ENCODE measurements at regions not wholly inside any gene's neighbourhood (a gene's known extent, or its start where the extent isn't known, plus 50 kb on each side); places are given as distances from the start of the nearest gene placed in this dataset.

GRCh38 chr3:23083701-23084100 is 119.4 kb upstream of the UBE2E2 start:
- H3K4me3 Mint-ChIP-seq (ENCODE audit: unreplicated experiment): no peak overlapping the region
- no peaks in the 10 kb centered on the region for H3K9me3 Mint-ChIP-seq (ENCODE audit: unreplicated experiment)
- TF ChIP-seq CTCF (IDR thresholded peaks at IDR 0.05; ENCODE audit: unreplicated experiment): no peak
- H3K27ac Mint-ChIP-seq (ENCODE audit: unreplicated experiment): no peak overlapping the region
- H3K27me3 Mint-ChIP-seq (ENCODE audit: unreplicated experiment): no peaks in the 10 kb centered on the region
- no peaks in the 10 kb centered on the region for H3K36me3 Mint-ChIP-seq (ENCODE audit: low read depth, unreplicated experiment)
- no peaks in the 10 kb centered on the region for H3K4me1 Mint-ChIP-seq (ENCODE audit: unreplicated experiment)
- no peak for DNase-seq (ENCODE audit: low spot score)

GRCh38 chr3:23084367-23084766 is 118.8 kb upstream of the UBE2E2 start:
- Mint-ChIP-seq H3K27ac (ENCODE audit: unreplicated experiment) (no peak overlapping the region), H3K9me3 (ENCODE audit: unreplicated experiment) (no peaks in the 10 kb centered on the region), H3K36me3 (ENCODE audit: low read depth, unreplicated experiment) (no peaks in the 10 kb centered on the region), H3K4me3 (ENCODE audit: unreplicated experiment) (no peak overlapping the region), H3K4me1 (ENCODE audit: unreplicated experiment) (no peaks in the 10 kb centered on the region), H3K27me3 (ENCODE audit: unreplicated experiment) (no peaks in the 10 kb centered on the region)
- no peak for DNase-seq (ENCODE audit: low spot score)
- no peak for TF ChIP-seq CTCF (IDR thresholded peaks at IDR 0.05; ENCODE audit: unreplicated experiment)

- Mint-ChIP-seq H3K4me1 (ENCODE audit: unreplicated experiment) (no peaks in the 10 kb centered on the region), H3K4me3 (ENCODE audit: unreplicated experiment) (no peak overlapping the region), H3K27ac (ENCODE audit: unreplicated experiment) (no peak overlapping the region), H3K36me3 (ENCODE audit: low read depth, unreplicated experiment) (no peaks in the 10 kb centered on the region), H3K9me3 (ENCODE audit: unreplicated experiment) (no peaks in the 10 kb centered on the region), H3K27me3 (ENCODE audit: unreplicated experiment) (no peaks in the 10 kb centered on the region)
- no peak for DNase-seq (ENCODE audit: low spot score)
- TF ChIP-seq CTCF (IDR thresholded peaks at IDR 0.05; ENCODE audit: unreplicated experiment): no peak
Measured at GRCh38 chr3:23085261-23085660, 117.9 kb upstream of the UBE2E2 start.

- Mint-ChIP-seq H3K27ac (ENCODE audit: unreplicated experiment) (no peak overlapping the region), H3K4me3 (ENCODE audit: unreplicated experiment) (no peak overlapping the region), H3K27me3 (ENCODE audit: unreplicated experiment) (no peaks in the 10 kb centered on the region), H3K4me1 (ENCODE audit: unreplicated experiment) (no peaks in the 10 kb centered on the region), H3K36me3 (ENCODE audit: low read depth, unreplicated experiment) (no peaks in the 10 kb centered on the region), H3K9me3 (ENCODE audit: unreplicated experiment) (no peaks in the 10 kb centered on the region)
- no peak for DNase-seq (ENCODE audit: low spot score)
- no peak for TF ChIP-seq CTCF (IDR thresholded peaks at IDR 0.05; ENCODE audit: unreplicated experiment)
Measured at GRCh38 chr3:23086331-23086730, 116.8 kb upstream of the UBE2E2 start.

GRCh38 chr3:23086831-23087230 is 116.3 kb upstream of the UBE2E2 start:
- Mint-ChIP-seq H3K27me3 (ENCODE audit: unreplicated experiment) (no peaks in the 10 kb centered on the region), H3K4me1 (ENCODE audit: unreplicated experiment) (no peaks in the 10 kb centered on the region), H3K36me3 (ENCODE audit: low read depth, unreplicated experiment) (peaks cover under 1% of the 10 kb centered on the region), H3K4me3 (ENCODE audit: unreplicated experiment) (no peak overlapping the region), H3K27ac (ENCODE audit: unreplicated experiment) (no peak overlapping the region), H3K9me3 (ENCODE audit: unreplicated experiment) (no peaks in the 10 kb centered on the region)
- no peak for TF ChIP-seq CTCF (IDR thresholded peaks at IDR 0.05; ENCODE audit: unreplicated experiment)
- no peak for DNase-seq (ENCODE audit: low spot score)

Data from endothelial cell (in vitro differentiated cells).